Mesenchymal stem cell (in vitro differentiated cells and primary cell): ENCODE measurements at regions not wholly inside any gene's neighbourhood (a gene's known extent, or its start where the extent isn't known, plus 50 kb on each side); places are given as distances from the start of the nearest gene placed in this dataset.

ENCODE experiments used
- DNase-seq: peaks from one replicate; pipeline ENCODE4 v3.0.0-alpha.2; 2013
- H2AFZ ChIP-seq: one replicate; pipeline ENCODE4 v1.6.1; 2013; ENCODE audit warnings: low read depth, mild to moderate bottlenecking, control low read depth, inconsistent platforms, low read length, moderate library complexity
- H2AK5ac ChIP-seq: 2 replicates; pipeline ENCODE4 v1.6.1; 2013; ENCODE audit warnings: low read length, moderate library complexity, mild to moderate bottlenecking, inconsistent platforms; ENCODE audit not compliant: severe bottlenecking
- H2BK120ac ChIP-seq: one replicate; pipeline ENCODE4 v1.6.1; 2013; ENCODE audit warnings: low read depth, mild to moderate bottlenecking, inconsistent platforms, low read length, moderate library complexity
- H2BK12ac ChIP-seq, 2 experiments: one replicate each; pipeline ENCODE4 v1.6.1; 2013; ENCODE audit warnings: inconsistent platforms in 2 of 2, low read length in 2 of 2, mild to moderate bottlenecking in 2 of 2, moderate library complexity in 2 of 2, control low read depth in 1 of 2
- H2BK15ac ChIP-seq: one replicate; pipeline ENCODE4 v1.6.1; 2013; ENCODE audit warnings: mild to moderate bottlenecking, low read depth, inconsistent platforms; ENCODE audit not compliant: poor library complexity, severe bottlenecking
- H2BK5ac ChIP-seq: 2 replicates; pipeline ENCODE4 v1.6.1; 2013; ENCODE audit warnings: low read depth, mild to moderate bottlenecking, low read length, control low read depth, inconsistent platforms; ENCODE audit not compliant: poor library complexity, severe bottlenecking
- H3K14ac ChIP-seq, 2 experiments: one replicate each; pipeline ENCODE4 v1.6.1; 2013; ENCODE audit warnings: inconsistent platforms in 2 of 2, low read length in 2 of 2, control low read depth in 1 of 2, mild to moderate bottlenecking in 1 of 2, moderate library complexity in 1 of 2
- H3K18ac ChIP-seq, 2 experiments: one replicate each; pipeline ENCODE4 v1.6.1; 2013; ENCODE audit warnings: inconsistent platforms in 2 of 2, low read length in 2 of 2, control low read depth in 1 of 2, low read depth in 1 of 2, mild to moderate bottlenecking in 1 of 2
- H3K23ac ChIP-seq, 2 experiments: one replicate each; pipeline ENCODE4 v1.6.1; 2013; ENCODE audit warnings: inconsistent platforms in 2 of 2, low read length in 2 of 2, mild to moderate bottlenecking in 2 of 2, moderate library complexity in 2 of 2, control low read depth in 1 of 2
- H3K27ac ChIP-seq: 2 replicates; pipeline ENCODE4 v1.5.1; 2013; ENCODE audit warnings: mild to moderate bottlenecking, moderate library complexity, low read length, control low read depth, inconsistent platforms; ENCODE audit not compliant: poor library complexity, severe bottlenecking
- H3K27me3 ChIP-seq, 2 experiments: 2 replicates each; pipeline versions ENCODE4 v1.6.1 to v1.7.0; 2013; ENCODE audit warnings: low read length in 2 of 2, mild to moderate bottlenecking in 2 of 2, moderate library complexity in 2 of 2, control low read depth in 1 of 2, inconsistent platforms in 1 of 2; ENCODE audit not compliant: control insufficient read depth in 1 of 2, insufficient read depth in 1 of 2
- H3K36me3 ChIP-seq, 2 experiments: 2 replicates each; pipeline versions ENCODE4 v1.6.1 to v1.7.0; 2013; ENCODE audit warnings: low read length in 2 of 2, control low read depth in 1 of 2, inconsistent platforms in 1 of 2, low read depth in 1 of 2, mild to moderate bottlenecking in 1 of 2; ENCODE audit not compliant: insufficient read depth in 2 of 2, control insufficient read depth in 1 of 2
- H3K4ac ChIP-seq, 2 experiments: one replicate each; pipeline ENCODE4 v1.6.1; 2013; ENCODE audit warnings: inconsistent platforms in 2 of 2, low read length in 2 of 2, mild to moderate bottlenecking in 2 of 2, moderate library complexity in 2 of 2, control low read depth in 1 of 2, low read depth in 1 of 2
- H3K4me1 ChIP-seq: 2 replicates; pipeline ENCODE4 v1.6.1; 2013; ENCODE audit warnings: low read depth, low read length, control low read depth; ENCODE audit not compliant: control insufficient read depth, insufficient read depth
- H3K4me2 ChIP-seq: 2 replicates; pipeline ENCODE4 v1.6.1; 2013; ENCODE audit warnings: low read length, mild to moderate bottlenecking, inconsistent platforms; ENCODE audit not compliant: poor library complexity, severe bottlenecking
- H3K4me3 ChIP-seq, 2 experiments: 2 replicates each; pipeline versions ENCODE4 v1.5.1 to v1.7.0; 2013; ENCODE audit warnings: low read length in 2 of 2, mild to moderate bottlenecking in 2 of 2, control low read depth in 1 of 2, low read depth in 1 of 2; ENCODE audit not compliant: insufficient read depth in 1 of 2
- H3K79me1 ChIP-seq: replicated peaks from 2 replicates; pipeline ENCODE4 v1.6.1; 2013; ENCODE audit warnings: mild to moderate bottlenecking, control low read depth, low read length, inconsistent platforms; ENCODE audit not compliant: poor library complexity, severe bottlenecking
- H3K9ac ChIP-seq: 2 replicates; pipeline ENCODE4 v1.7.0; 2013; ENCODE audit warnings: mild to moderate bottlenecking, low read length, moderate library complexity
- H3K9me3 ChIP-seq: 2 replicates; pipeline ENCODE4 v1.7.0; 2013; ENCODE audit warnings: mild to moderate bottlenecking, low read length; ENCODE audit not compliant: control insufficient read depth
- H4K8ac ChIP-seq: one replicate; pipeline ENCODE4 v1.6.1; 2013; ENCODE audit warnings: inconsistent platforms, mild to moderate bottlenecking, low read length, moderate library complexity
- H4K91ac ChIP-seq: one replicate; pipeline ENCODE4 v1.6.1; 2013; ENCODE audit warnings: mild to moderate bottlenecking, low read length, inconsistent platforms
- WGBS: methylation state at CpG from one replicate; pipeline ENCODE4 v1.1.7; 2013; ENCODE audit warnings: mixed read lengths; 5-methylcytosine and 5-hydroxymethylcytosine counted together

GRCh38 chrX:34863906-34864305, 78.7 kb upstream of the FAM47B start:
- no peak overlapping the region for H2BK5ac ChIP-seq

GRCh38 chrX:34866646-34867045, 76.0 kb upstream of the FAM47B start:
- Histone ChIP-seq H3K4me2 (no peak overlapping the region), H2BK15ac (no peak overlapping the region), H3K23ac (no peak overlapping the region), H3K36me3 (no peaks in the 10 kb centered on the region), H2AFZ (no peak overlapping the region), H3K9me3 (peaks cover 10% of the 10 kb centered on the region), H4K8ac (no peak overlapping the region), H4K91ac (no peak overlapping the region), H3K27ac (no peak overlapping the region), H3K9ac (no peak overlapping the region), H3K4me1 (no peaks in the 10 kb centered on the region), H2BK5ac (no peak overlapping the region), H3K27me3 (no peaks in the 10 kb centered on the region), H2AK5ac (no peak overlapping the region), H2BK12ac (no peak overlapping the region), H3K18ac (no peak overlapping the region), H3K4ac (no peak overlapping the region), H3K14ac (no peak overlapping the region), H2BK120ac (no peak overlapping the region), H3K4me3 (no peak overlapping the region), H3K79me1 (no peaks in the 10 kb centered on the region)
- no peak for DNase-seq

More at GRCh38 chrX:34863906-34864305, 78.7 kb upstream of the FAM47B start:
- no peak overlapping the region for H2BK12ac ChIP-seq
- no peak for DNase-seq
- no peak overlapping the region for H3K27ac ChIP-seq
- no peak overlapping the region for H3K4me2 ChIP-seq
- H3K23ac ChIP-seq, result no peak overlapping the region
- H3K79me1 ChIP-seq, result no peaks in the 10 kb centered on the region
- H2AK5ac ChIP-seq, result no peak overlapping the region
- no peak overlapping the region for H2BK120ac ChIP-seq
- no peak overlapping the region for H4K91ac ChIP-seq
- H3K14ac ChIP-seq, result no peak overlapping the region
- no peak overlapping the region for H4K8ac ChIP-seq
- H2AFZ ChIP-seq, result no peak overlapping the region
- peaks cover 3% of the 10 kb centered on the region for H3K9me3 ChIP-seq
- WGBS, result 100% methylated on average over 1 of the region's 2 CpGs
- no peak overlapping the region for H3K4me3 ChIP-seq
- no peaks in the 10 kb centered on the region for H3K4me1 ChIP-seq
- no peak overlapping the region for H2BK15ac ChIP-seq
- no peaks in the 10 kb centered on the region for H3K27me3 ChIP-seq
- no peak overlapping the region for H3K4ac ChIP-seq
- no peak overlapping the region for H3K18ac ChIP-seq
- H3K36me3 ChIP-seq, result no peaks in the 10 kb centered on the region
- H3K9ac ChIP-seq, result no peak overlapping the region

- H3K79me1 ChIP-seq, result no peaks in the 10 kb centered on the region
- H3K4me2 ChIP-seq, result no peak overlapping the region
- H3K27ac ChIP-seq, result no peak overlapping the region
- H3K36me3 ChIP-seq, result no peaks in the 10 kb centered on the region
- no peak overlapping the region for H3K23ac ChIP-seq
- no peak overlapping the region for H4K8ac ChIP-seq
- H2AK5ac ChIP-seq, result no peak overlapping the region
- H2BK120ac ChIP-seq, result no peak overlapping the region
- DNase-seq, result no peak
- no peak overlapping the region for H3K9ac ChIP-seq
- no peak overlapping the region for H2BK15ac ChIP-seq
- no CpG with 5 or more reads among the region's 2 CpGs for WGBS
- no peak overlapping the region for H3K4me3 ChIP-seq
- no peak overlapping the region for H4K91ac ChIP-seq
- H2BK5ac ChIP-seq, result no peak overlapping the region
- H3K14ac ChIP-seq, result no peak overlapping the region
- no peak overlapping the region for H3K4ac ChIP-seq
- H3K27me3 ChIP-seq, result no peaks in the 10 kb centered on the region
- no peaks in the 10 kb centered on the region for H3K4me1 ChIP-seq
- H3K9me3 ChIP-seq, result peaks cover 14% of the 10 kb centered on the region
- no peak overlapping the region for H2BK12ac ChIP-seq
- no peak overlapping the region for H2AFZ ChIP-seq
- no peak overlapping the region for H3K18ac ChIP-seq
Measured at GRCh38 chrX:34868633-34869032, 74.0 kb upstream of the FAM47B start.

GRCh38 chrX:34873500-34874225, 68.9 kb upstream of the FAM47B start:
- H2AK5ac ChIP-seq, result no peak overlapping the region
- H2BK5ac ChIP-seq, result no peak overlapping the region
- H3K14ac ChIP-seq, result no peak overlapping the region
- no peak overlapping the region for H3K23ac ChIP-seq
- H4K91ac ChIP-seq, result no peak overlapping the region
- no peak overlapping the region for H3K4me3 ChIP-seq
- no peak overlapping the region for H4K8ac ChIP-seq
- H3K27me3 ChIP-seq, result no peaks in the 10 kb centered on the region
- DNase-seq, result no peak
- H3K27ac ChIP-seq, result no peak overlapping the region
- H3K9me3 ChIP-seq, result peaks cover 11% of the 10 kb centered on the region
- H3K4me1 ChIP-seq, result no peaks in the 10 kb centered on the region
- H3K9ac ChIP-seq, result no peak overlapping the region
- no peaks in the 10 kb centered on the region for H3K36me3 ChIP-seq
- H2BK15ac ChIP-seq, result no peak overlapping the region
- no peak overlapping the region for H2BK120ac ChIP-seq
- 86% methylated on average over 2 of the region's 3 CpGs for WGBS
- H3K79me1 ChIP-seq, result no peaks in the 10 kb centered on the region
- no peak overlapping the region for H3K18ac ChIP-seq
- H2AFZ ChIP-seq, result no peak overlapping the region
- no peak overlapping the region for H3K4ac ChIP-seq
- H3K4me2 ChIP-seq, result no peak overlapping the region
- no peak overlapping the region for H2BK12ac ChIP-seq
